ENCODE measurements at regions not wholly inside any gene's neighbourhood (a gene's known extent, or its start where the extent isn't known, plus 50 kb on each side); places are given as distances from the start of the nearest gene placed in this dataset.

DNA sequence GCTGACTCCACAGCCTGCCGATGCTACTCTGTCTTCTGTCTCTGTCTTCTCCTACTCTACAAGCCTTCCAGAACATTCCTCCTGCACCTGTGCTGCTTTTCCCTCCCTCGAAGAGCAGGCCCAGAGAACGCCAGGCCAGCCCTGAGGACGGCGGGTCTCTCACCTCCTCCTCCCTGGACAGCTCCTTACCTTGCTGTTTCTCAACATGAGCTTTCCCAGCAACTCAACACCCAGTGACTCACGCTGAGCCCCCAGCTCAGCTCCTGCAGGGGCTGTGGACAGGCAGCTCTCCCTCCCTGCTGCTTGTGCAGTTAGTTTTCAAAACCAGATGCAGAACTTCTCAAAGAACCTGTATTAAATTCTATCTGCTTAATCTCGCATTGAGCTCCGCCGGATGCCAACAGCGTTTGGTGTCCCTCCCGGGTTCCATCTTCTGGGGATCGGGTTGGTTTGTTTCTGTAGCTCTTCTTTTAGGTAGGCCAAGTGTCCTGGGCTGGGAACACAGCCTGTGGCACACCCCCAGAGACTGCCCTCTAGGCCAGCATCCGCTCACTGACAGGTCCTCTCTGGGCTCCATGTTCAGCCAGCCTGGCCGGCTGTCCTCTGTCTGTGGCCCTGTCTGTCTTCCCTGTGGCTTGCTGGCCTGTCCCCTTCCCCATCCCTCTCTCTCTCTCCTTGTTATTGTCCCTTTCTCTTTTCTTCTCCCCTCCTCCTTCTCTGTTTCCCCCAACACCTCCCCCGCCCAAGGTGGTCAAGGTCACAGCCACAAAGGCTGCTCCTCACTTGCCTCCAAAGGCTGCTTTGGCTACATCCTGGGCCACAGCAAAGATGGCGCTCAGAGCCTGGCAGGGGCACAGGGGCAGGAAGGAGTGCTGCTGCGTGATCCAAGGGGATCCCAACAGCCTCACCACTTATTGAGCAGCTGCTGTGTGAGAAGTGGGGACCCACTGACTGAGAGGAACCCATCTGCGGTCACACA lies 391.0 kb downstream of the MATN1 start:
- no peak for TF ChIP-seq CTCF (optimal IDR thresholded peaks at IDR 0.05 in 1 of 3, IDR thresholded peaks at IDR 0.05 in 1 of 3, conservative IDR thresholded peaks at IDR 0.05 in 1 of 3; ENCODE audit: extremely low read depth in 1 of 3, insufficient read depth in 2 of 3, low read length in 3 of 3)
- TF ChIP-seq EZH2 (IDR thresholded peaks at IDR 0.05; ENCODE audit: low read length): no peak

Data from keratinocyte (primary cell).